ENCODE measurements at regions not wholly inside any gene's neighbourhood (a gene's known extent, or its start where the extent isn't known, plus 50 kb on each side); places are given as distances from the start of the nearest gene placed in this dataset.
"Not testable (repeated sequence)": the region's sequence is repeated elsewhere in the genome, so short reads cannot be mapped to it uniquely, and the experiment has no call there.

GRCh38 chr5:90264689-90265544 lies 144.6 kb downstream of the CETN3 start:
- H3K27me3 ChIP-seq: no peaks in the 10 kb centered on the region
- no peaks in the 10 kb centered on the region for H3K36me3 ChIP-seq
- WGBS (ENCODE audit: insufficient coverage, low coverage, low lambda C conversion rate, missing lambda C conversion rate): 24% methylated on average over 9 of the region's 9 CpGs
- intact Hi-C loops (cut with DNase I): no loop called here
- peak; percentile 85 to 93 (median 89) for ATAC-seq
- peak; percentile 49 to 59 (median 58) for DNase-seq
- H3K4me3 ChIP-seq: no peak overlapping the region
- no peak overlapping the region for H3K27ac ChIP-seq
- no peaks in the 10 kb centered on the region for H3K9me3 ChIP-seq
- H3K4me1 ChIP-seq: no peaks in the 10 kb centered on the region
- TF ChIP-seq POLR2A (IDR thresholded peaks at IDR 0.05): no peak
- peak; percentile 77 to 95 (median 94) for TF ChIP-seq CTCF (IDR thresholded peaks at IDR 0.05)

GRCh38 chr5:90263102-90263820 lies 146.3 kb downstream of the CETN3 start:
- H3K4me1 ChIP-seq: no peaks in the 10 kb centered on the region
- H3K36me3 ChIP-seq: no peaks in the 10 kb centered on the region
- DNase-seq: no peak
- H3K27me3 ChIP-seq: no peaks in the 10 kb centered on the region
- intact Hi-C loops (cut with DNase I): no loop called here
- H3K27ac ChIP-seq: no peak overlapping the region
- H3K9me3 ChIP-seq: no peaks in the 10 kb centered on the region
- WGBS (ENCODE audit: insufficient coverage, low coverage, low lambda C conversion rate, missing lambda C conversion rate): 57% methylated on average over 12 of the region's 12 CpGs
- H3K4me3 ChIP-seq: no peak overlapping the region
- no peak for ATAC-seq
- no peak for TF ChIP-seq POLR2A (IDR thresholded peaks at IDR 0.05)

- TF ChIP-seq CTCF (IDR thresholded peaks at IDR 0.05): no peak
- no peak for TF ChIP-seq POLR2A (IDR thresholded peaks at IDR 0.05)
- 63% methylated on average over 1 of the region's 1 CpG for WGBS (ENCODE audit: insufficient coverage, low coverage, low lambda C conversion rate, missing lambda C conversion rate)
These were observed 158.1 kb downstream of the CETN3 start for GRCh38 chr5:90251447-90251846.

GRCh38 chr5:90248640-90249039 lies 160.9 kb downstream of the CETN3 start:
- no peak for ATAC-seq
- TF ChIP-seq CTCF (IDR thresholded peaks at IDR 0.05) (no peak), POLR2A (IDR thresholded peaks at IDR 0.05) (no peak)
- intact Hi-C loops (cut with DNase I): no loop called here
- no peak overlapping the region for H3K27ac ChIP-seq
- H3K4me3 ChIP-seq: no peak overlapping the region
- no peaks in the 10 kb centered on the region for H3K27me3 ChIP-seq
- H3K9me3 ChIP-seq: no peaks in the 10 kb centered on the region
- no peaks in the 10 kb centered on the region for H3K36me3 ChIP-seq
- no peak for DNase-seq
- no peaks in the 10 kb centered on the region for H3K4me1 ChIP-seq
- 71% methylated on average over 1 of the region's 1 CpG for WGBS (ENCODE audit: insufficient coverage, low coverage, low lambda C conversion rate, missing lambda C conversion rate)

More at GRCh38 chr5:90251447-90251846, 158.1 kb downstream of the CETN3 start:
- Histone ChIP-seq H3K36me3 (no peaks in the 10 kb centered on the region), H3K27me3 (no peaks in the 10 kb centered on the region), H3K27ac (no peak overlapping the region), H3K4me3 (no peak overlapping the region), H3K9me3 (no peaks in the 10 kb centered on the region), H3K4me1 (no peaks in the 10 kb centered on the region)
- intact Hi-C loops (cut with DNase I): no loop called here
- ATAC-seq (no peak), DNase-seq (no peak)

GRCh38 chr5:90243848-90244247 lies 165.7 kb downstream of the CETN3 start:
- DNase-seq; intact Hi-C loops (cut with DNase I): not testable (repeated sequence)

More at GRCh38 chr5:90243848-90244247, 165.7 kb downstream of the CETN3 start:
- not testable (repeated sequence) for H3K27me3 ChIP-seq, ATAC-seq, H3K27ac ChIP-seq, H3K36me3 ChIP-seq, H3K9me3 ChIP-seq, H3K4me3 ChIP-seq, H3K4me1 ChIP-seq
- WGBS (ENCODE audit: insufficient coverage, low coverage, low lambda C conversion rate, missing lambda C conversion rate): 87% methylated on average over 3 of the region's 3 CpGs
